ENCODE measurements at regions not wholly inside any gene's neighbourhood (a gene's known extent, or its start where the extent isn't known, plus 50 kb on each side); places are given as distances from the start of the nearest gene placed in this dataset.

DNA sequence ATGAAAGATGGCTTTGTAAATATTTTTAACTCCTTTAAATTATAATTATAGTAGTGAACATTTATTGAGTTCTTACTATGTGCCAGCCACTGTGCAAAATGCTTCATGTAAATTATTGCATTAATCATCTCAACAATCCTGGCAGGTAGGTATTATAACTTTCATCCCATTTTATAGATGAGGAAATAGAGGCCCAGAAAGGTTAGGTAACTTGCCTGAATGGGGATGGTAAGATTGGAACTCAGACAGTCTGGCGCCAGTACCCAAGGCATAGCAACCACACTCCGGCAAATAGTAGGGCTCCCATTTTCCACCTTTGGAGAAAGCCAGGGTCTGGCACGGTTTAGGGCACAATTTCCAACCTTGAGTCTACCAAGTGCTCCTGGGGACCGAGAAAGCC, 129.8 kb downstream of the VEGFA start:
- Histone ChIP-seq H2AFZ (ENCODE audit: low read length) (no peak overlapping the region), H3K9me2 (replicated peaks; ENCODE audit: low read depth, low read length) (no peaks in the 10 kb centered on the region), H3K9ac (ENCODE audit: low read depth, low read length, poor library complexity, severe bottlenecking) (no peak overlapping the region), H3K4me1 (ENCODE audit: insufficient read depth, low read length, poor library complexity, severe bottlenecking) (no peaks in the 10 kb centered on the region), H3K36me3 (ENCODE audit: insufficient read depth, low read length) (no peaks in the 10 kb centered on the region), H4K20me1 (ENCODE audit: insufficient read depth, low read length, poor library complexity, severe bottlenecking) (no peaks in the 10 kb centered on the region), H3K4me3 (ENCODE audit: low read length, poor library complexity, severe bottlenecking) (no peak overlapping the region), H3K79me2 (ENCODE audit: insufficient read depth, low read length) (no peaks in the 10 kb centered on the region), H3K4me2 (ENCODE audit: low read depth, low read length, poor library complexity, severe bottlenecking) (no peak overlapping the region), H3F3A (ENCODE audit: low read depth) (no peaks in the 10 kb centered on the region), H3K9me3 (ENCODE audit: insufficient read depth, low read depth, low read length) (no peaks in the 10 kb centered on the region), H3K27me3 (ENCODE audit: insufficient read depth, low read length, poor library complexity, severe bottlenecking) (no peaks in the 10 kb centered on the region)
- TF ChIP-seq EZH2phosphoT487 (IDR thresholded peaks at IDR 0.05; ENCODE audit: borderline replicate concordance) (no peak), CTCF (conservative IDR thresholded peaks at IDR 0.05; ENCODE audit: low read length) (no peak)

GRCh38 chr6:43898358-43899131, 128.5 kb downstream of the VEGFA start:
- no peak overlapping the region for H3K9ac ChIP-seq (ENCODE audit: low read depth, low read length, poor library complexity, severe bottlenecking)
- H3F3A ChIP-seq (ENCODE audit: low read depth), result no peaks in the 10 kb centered on the region
- no peaks in the 10 kb centered on the region for H3K9me2 ChIP-seq (replicated peaks; ENCODE audit: low read depth, low read length)
- no peaks in the 10 kb centered on the region for H3K9me3 ChIP-seq (ENCODE audit: insufficient read depth, low read depth, low read length)
- TF ChIP-seq CTCF (conservative IDR thresholded peaks at IDR 0.05; ENCODE audit: low read length) (no peak), EZH2phosphoT487 (IDR thresholded peaks at IDR 0.05; ENCODE audit: borderline replicate concordance) (no peak)
- H3K4me3 ChIP-seq (ENCODE audit: low read length, poor library complexity, severe bottlenecking), result no peak overlapping the region
- no peak overlapping the region for H3K4me2 ChIP-seq (ENCODE audit: low read depth, low read length, poor library complexity, severe bottlenecking)
- no peaks in the 10 kb centered on the region for H4K20me1 ChIP-seq (ENCODE audit: insufficient read depth, low read length, poor library complexity, severe bottlenecking)
- H3K36me3 ChIP-seq (ENCODE audit: insufficient read depth, low read length), result no peaks in the 10 kb centered on the region
- no peaks in the 10 kb centered on the region for H3K79me2 ChIP-seq (ENCODE audit: insufficient read depth, low read length)
- no peaks in the 10 kb centered on the region for H3K4me1 ChIP-seq (ENCODE audit: insufficient read depth, low read length, poor library complexity, severe bottlenecking)
- no peak overlapping the region for H2AFZ ChIP-seq (ENCODE audit: low read length)
- H3K27me3 ChIP-seq (ENCODE audit: insufficient read depth, low read length, poor library complexity, severe bottlenecking), result no peaks in the 10 kb centered on the region

DNA sequence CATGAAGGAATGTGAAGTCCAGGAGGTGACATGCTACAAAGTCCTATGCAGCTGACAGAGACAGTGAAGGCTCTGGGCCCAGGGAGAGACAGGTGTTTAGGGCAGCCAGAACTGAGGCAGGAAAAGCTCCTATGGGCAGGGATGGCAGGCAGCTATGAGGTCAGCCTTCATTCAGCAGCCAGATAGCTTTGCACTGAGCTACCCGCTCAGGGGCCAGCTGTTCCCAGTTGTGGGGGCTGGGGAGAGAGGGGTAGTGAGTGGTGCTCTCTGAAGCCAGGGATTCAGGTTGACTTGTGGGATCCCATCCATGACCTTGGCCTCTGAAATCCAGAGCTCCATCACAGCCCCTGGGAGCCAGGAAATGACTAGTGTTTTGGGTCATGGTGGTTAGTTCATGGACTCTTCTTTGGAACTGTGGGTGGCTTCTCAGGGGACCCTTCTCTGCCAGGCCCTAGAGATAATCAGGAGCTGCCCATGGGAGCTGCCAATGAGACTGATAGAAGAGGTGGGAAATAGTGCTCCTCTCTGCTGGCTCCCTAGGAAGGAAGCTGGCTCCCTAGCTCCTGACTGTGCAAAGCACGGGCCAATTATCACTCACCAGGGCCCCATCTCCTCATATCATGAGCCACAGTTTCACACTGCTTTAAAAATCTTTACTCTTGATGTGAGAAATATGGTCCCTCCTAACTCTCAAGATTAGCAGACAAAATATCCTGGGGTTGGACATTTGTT, 127.7 kb downstream of the VEGFA start:
- Histone ChIP-seq H3K79me2 (ENCODE audit: insufficient read depth, low read length) (no peaks in the 10 kb centered on the region), H3K27me3 (ENCODE audit: insufficient read depth, low read length, poor library complexity, severe bottlenecking) (no peaks in the 10 kb centered on the region), H3K9me2 (replicated peaks; ENCODE audit: low read depth, low read length) (no peaks in the 10 kb centered on the region), H3K9me3 (ENCODE audit: insufficient read depth, low read depth, low read length) (no peaks in the 10 kb centered on the region), H3K36me3 (ENCODE audit: insufficient read depth, low read length) (no peaks in the 10 kb centered on the region), H3F3A (ENCODE audit: low read depth) (no peaks in the 10 kb centered on the region), H3K4me1 (ENCODE audit: insufficient read depth, low read length, poor library complexity, severe bottlenecking) (no peaks in the 10 kb centered on the region), H2AFZ (ENCODE audit: low read length) (no peak overlapping the region), H3K4me3 (ENCODE audit: low read length, poor library complexity, severe bottlenecking) (no peak overlapping the region), H3K9ac (ENCODE audit: low read depth, low read length, poor library complexity, severe bottlenecking) (no peak overlapping the region), H3K4me2 (ENCODE audit: low read depth, low read length, poor library complexity, severe bottlenecking) (no peak overlapping the region), H4K20me1 (ENCODE audit: insufficient read depth, low read length, poor library complexity, severe bottlenecking) (no peaks in the 10 kb centered on the region)
- no peak for TF ChIP-seq CTCF (conservative IDR thresholded peaks at IDR 0.05; ENCODE audit: low read length)
- no peak for TF ChIP-seq EZH2phosphoT487 (IDR thresholded peaks at IDR 0.05; ENCODE audit: borderline replicate concordance)
